SJSA1 (cell line): ENCODE measurements at regions not wholly inside any gene's neighbourhood (a gene's known extent, or its start where the extent isn't known, plus 50 kb on each side); places are given as distances from the start of the nearest gene placed in this dataset.
"Not testable (repeated sequence)": the region's sequence is repeated elsewhere in the genome, so short reads cannot be mapped to it uniquely, and the experiment has no call there.

ENCODE experiments used
- DNase-seq, 2 experiments: peaks; one replicate each; pipeline ENCODE4 v3.0.0-alpha.2; 2015 to 2020; ENCODE audit warnings: low spot score in 2 of 2, low read depth in 1 of 2
- H3K27ac ChIP-seq: fragments of 250-450 bp; sonication (Bioruptor Pico); 2 replicates; pipeline ENCODE4 v1.5.1; 2020; ENCODE audit warnings: mild to moderate bottlenecking, moderate library complexity
- H3K27me3 ChIP-seq: fragments of 250-450 bp; sonication (Bioruptor Pico); replicated peaks from 2 replicates; pipeline ENCODE4 v1.5.1; 2020; ENCODE audit warnings: mild to moderate bottlenecking, moderate library complexity
- H3K36me3 ChIP-seq: fragments of 250-450 bp; sonication (Bioruptor Pico); 2 replicates; pipeline ENCODE4 v1.5.1; 2020; ENCODE audit warnings: mild to moderate bottlenecking
- H3K4me1 ChIP-seq: fragments of 250-450 bp; sonication (Bioruptor Pico); replicated peaks from 2 replicates; pipeline ENCODE4 v1.6.1; 2021; ENCODE audit warnings: mild to moderate bottlenecking
- H3K4me3 ChIP-seq: fragments of 250-450 bp; sonication (Bioruptor Pico); 2 replicates; pipeline ENCODE4 v1.5.1; 2020; ENCODE audit warnings: mild to moderate bottlenecking
- H3K9me3 ChIP-seq: fragments of 250-450 bp; sonication (Bioruptor Pico); replicated peaks from 2 replicates; pipeline ENCODE4 v1.5.1; 2020; ENCODE audit warnings: mild to moderate bottlenecking

- DNase-seq, result no peak
- Histone ChIP-seq H3K4me1 (no peaks in the 10 kb centered on the region), H3K27ac (no peak overlapping the region), H3K4me3 (no peak overlapping the region), H3K9me3 (peaks cover 3% of the 10 kb centered on the region; the same call in 1 of the 2 replicates), H3K36me3 (no peaks in the 10 kb centered on the region), H3K27me3 (no peaks in the 10 kb centered on the region)
Observed at GRCh38 chr6:15014958-15015357, 230.9 kb upstream of the JARID2 start.

- peaks cover 3% of the 10 kb centered on the region; the same call in 1 of the 2 replicates for H3K9me3 ChIP-seq
- no peak for DNase-seq
- no peaks in the 10 kb centered on the region for H3K27me3 ChIP-seq
- H3K4me1 ChIP-seq, result no peaks in the 10 kb centered on the region
- no peak overlapping the region for H3K4me3 ChIP-seq
- no peak overlapping the region for H3K27ac ChIP-seq
- H3K36me3 ChIP-seq, result no peaks in the 10 kb centered on the region
Observed at GRCh38 chr6:15016813-15017212, 229.1 kb upstream of the JARID2 start.

GRCh38 chr6:15017261-15017660 is 228.6 kb upstream of the JARID2 start:
- Histone ChIP-seq H3K9me3 (peaks cover 3% of the 10 kb centered on the region; the same call in 1 of the 2 replicates), H3K36me3 (no peaks in the 10 kb centered on the region), H3K27me3 (no peaks in the 10 kb centered on the region), H3K4me3 (no peak overlapping the region), H3K27ac (no peak overlapping the region), H3K4me1 (no peaks in the 10 kb centered on the region)
- DNase-seq, result no peak

- Histone ChIP-seq H3K4me3 (no peak overlapping the region), H3K9me3 (peaks cover 3% of the 10 kb centered on the region; the same call in 1 of the 2 replicates), H3K36me3 (no peaks in the 10 kb centered on the region), H3K27ac (no peak overlapping the region), H3K27me3 (no peaks in the 10 kb centered on the region), H3K4me1 (no peaks in the 10 kb centered on the region)
- no peak for DNase-seq
Observed at GRCh38 chr6:15017803-15018202, 228.1 kb upstream of the JARID2 start.

GRCh38 chr6:15020119-15020770 is 225.6 kb upstream of the JARID2 start:
- Histone ChIP-seq H3K27me3 (no peaks in the 10 kb centered on the region), H3K36me3 (no peaks in the 10 kb centered on the region), H3K27ac (no peak overlapping the region), H3K9me3 (peaks cover 3% of the 10 kb centered on the region; the same call in 1 of the 2 replicates), H3K4me1 (no peaks in the 10 kb centered on the region), H3K4me3 (no peak overlapping the region)
- no peak for DNase-seq

- no peak overlapping the region for H3K27ac ChIP-seq
- H3K9me3 ChIP-seq, result 0 out of 2 replicates have a peak, but pooled peaks cover 3% of the 10 kb centered on the region
- no peak overlapping the region for H3K4me3 ChIP-seq
- DNase-seq, result no peak
- no peaks in the 10 kb centered on the region for H3K4me1 ChIP-seq
- no peaks in the 10 kb centered on the region for H3K36me3 ChIP-seq
- H3K27me3 ChIP-seq, result no peaks in the 10 kb centered on the region
Observed at GRCh38 chr6:15021074-15021473, 224.8 kb upstream of the JARID2 start.

- not testable (repeated sequence) for H3K9me3 ChIP-seq, DNase-seq, H3K27me3 ChIP-seq, H3K4me3 ChIP-seq, H3K27ac ChIP-seq, H3K4me1 ChIP-seq, H3K36me3 ChIP-seq
Observed at GRCh38 chr6:15023018-15023417, 222.9 kb upstream of the JARID2 start.

- Histone ChIP-seq H3K4me3 (no peak overlapping the region), H3K4me1 (no peaks in the 10 kb centered on the region), H3K36me3 (no peaks in the 10 kb centered on the region), H3K27ac (no peak overlapping the region), H3K9me3 (0 out of 2 replicates have a peak, but pooled peaks cover 3% of the 10 kb centered on the region), H3K27me3 (no peaks in the 10 kb centered on the region)
- no peak for DNase-seq
Observed at GRCh38 chr6:15023448-15023847, 222.4 kb upstream of the JARID2 start.

GRCh38 chr6:15025446-15025845 is 220.4 kb upstream of the JARID2 start:
- no peak for DNase-seq
- H3K27me3 ChIP-seq, result no peaks in the 10 kb centered on the region
- H3K4me3 ChIP-seq, result no peak overlapping the region
- H3K36me3 ChIP-seq, result no peaks in the 10 kb centered on the region
- H3K9me3 ChIP-seq, result no peaks in the 10 kb centered on the region
- H3K27ac ChIP-seq, result no peak overlapping the region
- no peaks in the 10 kb centered on the region for H3K4me1 ChIP-seq

GRCh38 chr6:15026832-15027231 is 219.0 kb upstream of the JARID2 start:
- Histone ChIP-seq H3K4me3 (no peak overlapping the region), H3K4me1 (no peaks in the 10 kb centered on the region), H3K36me3 (no peaks in the 10 kb centered on the region), H3K9me3 (no peaks in the 10 kb centered on the region), H3K27me3 (no peaks in the 10 kb centered on the region), H3K27ac (no peak overlapping the region)
- DNase-seq, result no peak

- H3K4me3 ChIP-seq, result no peak overlapping the region
- no peaks in the 10 kb centered on the region for H3K4me1 ChIP-seq
- H3K27me3 ChIP-seq, result no peaks in the 10 kb centered on the region
- no peak for DNase-seq
- no peaks in the 10 kb centered on the region for H3K9me3 ChIP-seq
- no peak overlapping the region for H3K27ac ChIP-seq
- H3K36me3 ChIP-seq, result no peaks in the 10 kb centered on the region
Observed at GRCh38 chr6:15027472-15027871, 218.4 kb upstream of the JARID2 start.

- Histone ChIP-seq H3K27ac (no peak overlapping the region), H3K36me3 (no peaks in the 10 kb centered on the region), H3K27me3 (no peaks in the 10 kb centered on the region), H3K4me3 (no peak overlapping the region), H3K4me1 (no peaks in the 10 kb centered on the region), H3K9me3 (no peaks in the 10 kb centered on the region; the same call in 1 of the 2 replicates)
- DNase-seq, result no peak
Observed at GRCh38 chr6:15032015-15032414, 213.9 kb upstream of the JARID2 start.

- no peaks in the 10 kb centered on the region; the same call in 1 of the 2 replicates for H3K9me3 ChIP-seq
- H3K4me1 ChIP-seq, result no peaks in the 10 kb centered on the region
- no peak overlapping the region for H3K27ac ChIP-seq
- H3K36me3 ChIP-seq, result no peaks in the 10 kb centered on the region
- no peak for DNase-seq
- H3K4me3 ChIP-seq, result no peak overlapping the region
- H3K27me3 ChIP-seq, result no peaks in the 10 kb centered on the region
Observed at GRCh38 chr6:15033850-15034203, 212.0 kb upstream of the JARID2 start.

- DNase-seq, result no peak
- Histone ChIP-seq H3K27ac (no peak overlapping the region), H3K4me3 (no peak overlapping the region)
Observed at GRCh38 chr6:15036690-15037245, 209.1 kb upstream of the JARID2 start.

More at GRCh38 chr6:15036690-15037245, 209.1 kb upstream of the JARID2 start:
- Histone ChIP-seq H3K4me1 (no peaks in the 10 kb centered on the region), H3K9me3 (no peaks in the 10 kb centered on the region; the same call in 1 of the 2 replicates), H3K27me3 (no peaks in the 10 kb centered on the region), H3K36me3 (no peaks in the 10 kb centered on the region)
